ENCODE measurements at regions not wholly inside any gene's neighbourhood (a gene's known extent, or its start where the extent isn't known, plus 50 kb on each side); places are given as distances from the start of the nearest gene placed in this dataset.

- TF ChIP-seq REST (IDR thresholded peaks at IDR 0.05; ENCODE audit: insufficient read depth in 1 of 2, low read depth in 2 of 2, low read length in 2 of 2), result no peak
- no peak for TF ChIP-seq POLR2AphosphoS5 (IDR thresholded peaks at IDR 0.05; ENCODE audit: low read depth, low read length)
- no peak for TF ChIP-seq TAF1 (IDR thresholded peaks at IDR 0.05; ENCODE audit: borderline replicate concordance, insufficient read depth, low read length)
- TF ChIP-seq SIN3A (IDR thresholded peaks at IDR 0.05; ENCODE audit: borderline replicate concordance, insufficient read depth, low read length), result no peak
These were observed 97.2 kb upstream of the MB21D2 start for GRCh38 chr3:193014902-193015301.
